IMR-90 (cell line): ENCODE measurements at regions not wholly inside any gene's neighbourhood (a gene's known extent, or its start where the extent isn't known, plus 50 kb on each side); places are given as distances from the start of the nearest gene placed in this dataset.

Source experiments
- ATAC-seq: fragments of 200-7000 bp; cut with Tn5 transposase; 2 replicates; pipeline ENCODE4 v1.9.1; 2020; ENCODE audit warnings: low read depth, mild to moderate bottlenecking, moderate library complexity
- BruUV-seq: library from RNA; stranded (reverse); fragments of 400-500 nt; replicated peaks from 2 replicates; lab custom pipeline; 2021; lab: Mats Ljungman, UMichigan
- CTCF ChIA-PET: fragments of 300-600 bp; formaldehyde crosslinking; extraction: SDS; loops from one replicate; lab custom pipeline; 2021; ENCODE audit warnings: antibody characterized with exemption; lab: Yijun Ruan, JAX
- POLR2A ChIA-PET: fragments of 300-600 bp; sonication (Branson Sonifier 250); formaldehyde crosslinking; loops from one replicate; lab custom pipeline; 2022; ENCODE audit warnings: antibody characterized with exemption; ENCODE audit not compliant: unreplicated experiment; lab: Charles Lee
- DNase-seq: peaks from one replicate; pipeline ENCODE4 v3.0.0; 2013
- H2AFZ ChIP-seq: replicated peaks from 2 replicates; pipeline ENCODE3; 2013; ENCODE audit warnings: low read length, mild to moderate bottlenecking; ENCODE audit not compliant: poor library complexity
- H2AK5ac ChIP-seq: 2 replicates; pipeline ENCODE4 v1.6.1; 2013; ENCODE audit warnings: low read depth, low read length, inconsistent platforms
- H2AK9ac ChIP-seq: replicated peaks from 2 replicates; pipeline ENCODE3; 2013; ENCODE audit warnings: mild to moderate bottlenecking, low read depth, low read length, moderate library complexity; ENCODE audit not compliant: poor library complexity
- H2BK120ac ChIP-seq: 2 replicates; pipeline ENCODE4 v1.6.1; 2013; ENCODE audit warnings: low read depth, low read length, inconsistent platforms
- H2BK15ac ChIP-seq: 3 replicates; pipeline ENCODE4 v1.6.1; 2013; ENCODE audit warnings: low read depth, low read length, inconsistent platforms
- H2BK20ac ChIP-seq: 2 replicates; pipeline ENCODE4 v1.6.1; 2013; ENCODE audit warnings: low read depth, mild to moderate bottlenecking, inconsistent platforms, low read length, moderate library complexity
- H2BK5ac ChIP-seq: 2 replicates; pipeline ENCODE4 v1.6.1; 2013; ENCODE audit warnings: mild to moderate bottlenecking, low read depth, low read length, inconsistent platforms; ENCODE audit not compliant: poor library complexity, severe bottlenecking
- H3K14ac ChIP-seq: replicated peaks from 2 replicates; pipeline ENCODE4 v1.6.1; 2013; ENCODE audit warnings: low read depth, low read length, inconsistent platforms
- H3K18ac ChIP-seq: 2 replicates; pipeline ENCODE4 v1.6.1; 2013; ENCODE audit warnings: low read depth, low read length, control low read depth
- H3K23ac ChIP-seq: 2 replicates; pipeline ENCODE4 v1.6.1; 2013; ENCODE audit warnings: low read depth, low read length, inconsistent platforms
- H3K27ac ChIP-seq: 2 replicates; pipeline ENCODE4 v1.5.1; 2013; ENCODE audit warnings: mild to moderate bottlenecking, control low read depth, low read length; ENCODE audit not compliant: insufficient read depth
- H3K27me3 ChIP-seq: 2 replicates; pipeline ENCODE4 v1.6.1; 2013; ENCODE audit warnings: low read length; ENCODE audit not compliant: control insufficient read depth, insufficient read depth
- H3K36me3 ChIP-seq: 2 replicates; pipeline ENCODE4 v1.6.1; 2013; ENCODE audit warnings: low read length, mixed read lengths; ENCODE audit not compliant: control insufficient read depth, insufficient read depth
- H3K4ac ChIP-seq: 2 replicates; pipeline ENCODE4 v1.6.1; 2013; ENCODE audit warnings: low read depth, low read length, inconsistent platforms
- H3K4me1 ChIP-seq: 2 replicates; pipeline ENCODE4 v1.6.1; 2013; ENCODE audit warnings: low read length, mixed read lengths; ENCODE audit not compliant: control insufficient read depth, insufficient read depth
- H3K4me2 ChIP-seq: 2 replicates; pipeline ENCODE4 v1.6.1; 2013; ENCODE audit warnings: low read depth, mild to moderate bottlenecking, control low read depth, low read length, moderate library complexity
- H3K4me3 ChIP-seq: 2 replicates; pipeline ENCODE4 v1.5.1; 2013; ENCODE audit warnings: low read depth, mild to moderate bottlenecking, control low read depth, low read length, moderate library complexity; ENCODE audit not compliant: insufficient read depth
- H3K56ac ChIP-seq: 2 replicates; pipeline ENCODE4 v1.6.1; 2013; ENCODE audit warnings: low read length, inconsistent platforms; ENCODE audit not compliant: insufficient read depth; ENCODE audit errors: extremely low read depth
- H3K79me1 ChIP-seq, 2 experiments: 2 replicates each; pipeline ENCODE4 v1.6.1; 2013; ENCODE audit warnings: low read length in 2 of 2, inconsistent platforms in 1 of 2, low read depth in 1 of 2
- H3K9ac ChIP-seq: 2 replicates; pipeline ENCODE4 v1.6.1; 2013; ENCODE audit warnings: low read depth, low read length, control low read depth
- H3K9me1 ChIP-seq: 2 replicates; pipeline ENCODE4 v1.6.1; 2013; ENCODE audit warnings: low read length, inconsistent platforms; ENCODE audit not compliant: insufficient read depth
- H3K9me3 ChIP-seq: 2 replicates; pipeline ENCODE4 v1.6.1; 2013; ENCODE audit warnings: low read length; ENCODE audit not compliant: control insufficient read depth, insufficient read depth
- H4K20me1 ChIP-seq: 2 replicates; pipeline ENCODE4 v1.6.1; 2013; ENCODE audit warnings: low read length, inconsistent platforms; ENCODE audit not compliant: insufficient read depth
- H4K5ac ChIP-seq: 2 replicates; pipeline ENCODE4 v1.6.1; 2013; ENCODE audit warnings: mild to moderate bottlenecking, low read depth, low read length, control low read depth
- H4K8ac ChIP-seq, 2 experiments: 2 replicates each; pipeline ENCODE4 v1.6.1; 2013; ENCODE audit warnings: low read depth in 2 of 2, low read length in 2 of 2, control low read depth in 1 of 2, inconsistent platforms in 1 of 2
- H4K91ac ChIP-seq: 2 replicates; pipeline ENCODE4 v1.6.1; 2013; ENCODE audit warnings: low read depth, low read length, inconsistent platforms; ENCODE audit not compliant: insufficient read depth
- BHLHE40 ChIP-seq: fragments of 150-350 bp; IDR thresholded peaks from 2 replicates; pipeline ENCODE4 v1.6.1; 2016; ENCODE audit warnings: mild to moderate bottlenecking, low read depth, low read length
- CTCF ChIP-seq: conservative IDR thresholded peaks from 2 replicates; pipeline ENCODE4 v1.5.1; 2012; ENCODE audit warnings: mild to moderate bottlenecking, low read depth, low read length, improper control_type of control experiment
- ELK1 ChIP-seq: fragments of 150-350 bp; IDR thresholded peaks from 2 replicates; pipeline ENCODE4 v1.6.1; 2016; ENCODE audit warnings: low read depth, mild to moderate bottlenecking, low read length, moderate library complexity, borderline replicate concordance
- MAFK ChIP-seq: IDR thresholded peaks from 2 replicates; pipeline ENCODE4 v1.6.1; 2012; ENCODE audit warnings: low read depth, low read length, improper control_type of control experiment
- MAZ ChIP-seq: IDR thresholded peaks from 2 replicates; pipeline ENCODE4 v1.6.1; 2012; ENCODE audit warnings: low read depth, mild to moderate bottlenecking, low read length, improper control_type of control experiment, moderate library complexity, borderline replicate concordance
- NFE2L2 ChIP-seq: fragments of 150-350 bp; IDR thresholded peaks from 2 replicates; pipeline ENCODE4 v1.6.1; 2016; ENCODE audit warnings: low read depth, mild to moderate bottlenecking, low read length
- RCOR1 ChIP-seq: IDR thresholded peaks from 2 replicates; pipeline ENCODE4 v1.6.1; 2012; ENCODE audit warnings: mild to moderate bottlenecking, low read length, improper control_type of control experiment; ENCODE audit not compliant: insufficient replicate concordance
- SMC3 ChIP-seq: fragments of 150-350 bp; IDR thresholded peaks from 2 replicates; pipeline ENCODE4 v1.6.1; 2016; ENCODE audit warnings: low read depth, mild to moderate bottlenecking, antibody characterized with exemption, low read length, moderate library complexity
- USF2 ChIP-seq: fragments of 150-350 bp; IDR thresholded peaks from 2 replicates; pipeline ENCODE4 v1.6.1; 2017; ENCODE audit warnings: mild to moderate bottlenecking, antibody characterized with exemption, low read length, low read depth
- WGBS, 2 experiments: methylation state at CpG; one replicate each; pipeline versions ENCODE4 v1.1.5 to v1.1.7; 2013; ENCODE audit warnings: missing lambda C conversion rate in 2 of 2; ENCODE audit not compliant: insufficient read length in 1 of 2; ENCODE audit errors: extremely low coverage in 2 of 2; 5-methylcytosine and 5-hydroxymethylcytosine counted together
- dilution Hi-C: fragments of 300-500 bp; cut with HindIII; formaldehyde crosslinking; loops from one replicate; pipeline ENCODE4 v1.14.3; 2018; ENCODE audit warnings: low sequenced_read_pairs; ENCODE audit not compliant: unreplicated experiment
- in situ Hi-C: fragments of 300-500 bp; cut with MboI; formaldehyde crosslinking; loops from 3 replicates; pipeline ENCODE4 v1.14.3; 2019; ENCODE audit warnings: low sequenced_read_pairs, inconsistent platforms, mixed read lengths
- intact Hi-C: fragments of 100-400 bp; cut with micrococcal nuclease; formaldehyde crosslinking; loops from 2 replicates; pipeline ENCODE4 v1.10.0; 2022

- no peaks in the 10 kb centered on the region for H3K79me1 ChIP-seq
- no peak overlapping the region for H4K8ac ChIP-seq
- no peak overlapping the region for H4K5ac ChIP-seq
- H3K9ac ChIP-seq, result no peak overlapping the region
- no peak overlapping the region for H3K4me3 ChIP-seq
- ATAC-seq (no peak), DNase-seq (peak; percentile 4)
- no peak overlapping the region for H3K14ac ChIP-seq
- H2AFZ ChIP-seq, result no peak overlapping the region
- no peak overlapping the region for H2BK20ac ChIP-seq
- H3K27ac ChIP-seq, result no peak overlapping the region
- H2AK9ac ChIP-seq, result no peak overlapping the region
- no peaks in the 10 kb centered on the region for H3K27me3 ChIP-seq
- no peaks in the 10 kb centered on the region for H3K4me1 ChIP-seq
- 33% methylated on average over 1 of the region's 4 CpGs; no CpG with 5 or more reads in 1 of the 2 experiments for WGBS, 2 experiments
- H4K20me1 ChIP-seq, result no peaks in the 10 kb centered on the region
- H2BK15ac ChIP-seq, result no peak overlapping the region
- H2AK5ac ChIP-seq, result no peak overlapping the region
- dilution Hi-C loops (no loop called here), intact Hi-C loops (no loop called here), in situ Hi-C loops (no loop called here)
- H3K56ac ChIP-seq, result no peak overlapping the region
- no peak overlapping the region for H3K18ac ChIP-seq
- ChIA-PET CTCF (no interaction called here), POLR2A (no interaction called here)
- H3K9me3 ChIP-seq, result no peaks in the 10 kb centered on the region
- TF ChIP-seq MAZ, result no peak
- TF ChIP-seq MAFK, result no peak
- no peak for TF ChIP-seq CTCF
- no peak for TF ChIP-seq BHLHE40
- TF ChIP-seq NFE2L2, result no peak
- no peak for TF ChIP-seq SMC3
- TF ChIP-seq RCOR1, result no peak
- no peak for TF ChIP-seq ELK1
- TF ChIP-seq USF2, result no peak
- no peak overlapping the region for H4K91ac ChIP-seq
- H3K23ac ChIP-seq, result no peak overlapping the region
- H3K9me1 ChIP-seq, result no peaks in the 10 kb centered on the region
- no peaks in the 10 kb centered on the region for H3K36me3 ChIP-seq
- no TSS peak for BruUV-seq
- no peak overlapping the region for H2BK5ac ChIP-seq
- no peak overlapping the region for H3K4me2 ChIP-seq
- H3K4ac ChIP-seq, result no peak overlapping the region
- H2BK120ac ChIP-seq, result no peak overlapping the region
Measured at GRCh38 chr2:17166506-17166905, 351.7 kb downstream of the RAD51AP2 start.
